ENCODE measurements at regions not wholly inside any gene's neighbourhood (a gene's known extent, or its start where the extent isn't known, plus 50 kb on each side); places are given as distances from the start of the nearest gene placed in this dataset.

DNA sequence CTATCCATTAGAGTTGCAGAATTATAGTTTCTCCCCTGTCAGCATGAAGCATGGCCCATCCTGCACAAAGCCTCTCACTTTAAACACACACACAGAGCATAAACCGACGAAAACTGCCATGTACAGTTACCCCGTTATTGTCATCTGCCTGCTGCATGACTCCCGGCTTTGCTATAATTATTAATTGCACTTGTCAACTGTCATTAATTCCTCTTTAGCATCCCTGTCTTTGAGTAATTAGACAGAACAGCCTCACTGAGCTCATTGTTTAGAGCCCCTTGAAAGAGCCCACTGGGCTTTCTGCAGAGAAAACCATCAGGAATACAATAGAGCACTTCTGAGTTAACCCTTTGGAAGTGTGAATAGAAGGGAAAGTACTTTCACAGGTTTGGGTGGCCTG, 307.2 kb upstream of the SOX5 start:
- TF ChIP-seq POLR2AphosphoS5 (IDR thresholded peaks at IDR 0.05; ENCODE audit: low read depth, low read length) (no peak), POLR2A (IDR thresholded peaks at IDR 0.05; ENCODE audit: low read depth, low read length) (no peak)

Data from GM12892 (cell line).